Sigmoid colon (tissue), 6 donors: ENCODE measurements at regions not wholly inside any gene's neighbourhood (a gene's known extent, or its start where the extent isn't known, plus 50 kb on each side); places are given as distances from the start of the nearest gene placed in this dataset.

ENCODE experiments used
- DNase-seq: peaks from one replicate; pipeline ENCODE4 v3.0.0-alpha.2; 2019
- H3K27ac ChIP-seq, 4 donors: fragments of 200-600 bp; sonication (generic); one replicate each; pipeline ENCODE4 v1.5.1; 2016 to 2019; ENCODE audit warnings: mild to moderate bottlenecking in 1 of 4
- H3K27me3 ChIP-seq, 3 donors: fragments of 200-600 bp; sonication (generic); one replicate each; pipeline ENCODE4 v1.5.1; 2019; ENCODE audit warnings: mild to moderate bottlenecking in 1 of 3
- H3K36me3 ChIP-seq, 4 donors: fragments of 200-600 bp; sonication (generic); one replicate each; pipeline ENCODE4 v1.5.1; 2016 to 2019
- H3K4me1 ChIP-seq, 4 donors: fragments of 200-600 bp; sonication (generic); one replicate each; pipeline ENCODE4 v1.5.1; 2017 to 2019
- H3K4me3 ChIP-seq, 4 donors: fragments of 200-600 bp; sonication (generic); one replicate each; pipeline ENCODE4 v1.5.1; 2017 to 2019; ENCODE audit warnings: mild to moderate bottlenecking in 2 of 4, moderate library complexity in 1 of 4
- H3K9me3 ChIP-seq, 4 donors: fragments of 200-600 bp in 3 of 4; sonication (generic) in 3 of 4; one replicate each; pipeline versions ENCODE4 v1.5.1 to v1.6.1; 2013 to 2019
- EP300 ChIP-seq, 4 donors: sonication (generic); formaldehyde crosslinking; IDR thresholded peaks; one replicate each; pipeline ENCODE4 v1.6.1; 2017; ENCODE audit warnings: antibody characterized with exemption in 4 of 4
- POLR2A ChIP-seq, 2 donors: fragments of 450-650 bp; IDR thresholded peaks; one replicate each; pipeline ENCODE4 v1.6.1; 2016; ENCODE audit warnings: antibody characterized with exemption in 2 of 2, mild to moderate bottlenecking in 2 of 2, moderate library complexity in 2 of 2
- POLR2AphosphoS5 ChIP-seq, 4 donors: sonication (generic); formaldehyde crosslinking; IDR thresholded peaks; one replicate each; pipeline ENCODE4 v1.6.1; 2017; ENCODE audit warnings: antibody characterized with exemption in 4 of 4
- WGBS, 2 donors: extraction: QIAGEN DNeasy Blood & Tissue Kit; methylation state at CpG; one replicate each; pipeline ENCODE4 v1.1.7; 2013; 5-methylcytosine and 5-hydroxymethylcytosine counted together
- intact Hi-C: fragments of 100-400 bp; cut with DNase I; formaldehyde crosslinking; loops from one replicate; pipeline ENCODE4 v1.15.1; 2023
- TF ChIP-seq, protein P1 (sequence below), 4 experiments: fragments of 450-650 bp in 3 of 4; fragments of 200-600 bp in 1 of 4; IDR thresholded peaks; one replicate each; pipeline ENCODE4 v1.5.1; 2016 to 2019; ENCODE audit warnings: antibody characterized with exemption in 4 of 4, mild to moderate bottlenecking in 3 of 4, moderate library complexity in 2 of 4
- donor health status: healthy with polysubstance abuse.
- donor health status: healthy.

DNA sequence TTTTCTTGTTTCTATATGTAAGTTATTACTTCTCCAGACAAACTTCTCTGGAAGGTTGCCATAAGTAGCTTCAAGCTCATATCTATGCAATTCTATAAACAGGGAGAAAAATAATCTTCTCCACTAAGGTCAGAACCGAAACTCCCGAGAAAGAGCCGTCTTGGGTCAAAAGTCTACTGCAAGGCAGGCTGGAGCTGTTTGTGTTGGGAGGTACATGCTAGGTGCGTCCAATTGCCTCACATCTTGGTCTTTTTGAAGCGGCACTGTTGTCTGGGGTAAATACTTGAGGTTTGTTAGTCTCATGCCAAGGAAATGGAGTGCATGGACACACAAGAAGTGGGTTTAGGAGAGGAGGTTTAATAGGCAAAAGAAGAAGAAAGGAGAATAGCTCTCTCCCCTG is 674.7 kb upstream of the TMEM132C start:
- H3K27ac ChIP-seq: no peak overlapping the region
- H3K27me3 ChIP-seq: no peaks in the 10 kb centered on the region
- intact Hi-C loops: no loop called here
- 47 to 75% methylated on average over 5 of the region's 5 CpGs for WGBS, 2 donors
- no peaks in the 10 kb centered on the region for H3K9me3 ChIP-seq
- DNase-seq: no peak
- H3K4me3 ChIP-seq: no peak overlapping the region
- no peaks in the 10 kb centered on the region for H3K4me1 ChIP-seq
- TF ChIP-seq, protein P1, sequence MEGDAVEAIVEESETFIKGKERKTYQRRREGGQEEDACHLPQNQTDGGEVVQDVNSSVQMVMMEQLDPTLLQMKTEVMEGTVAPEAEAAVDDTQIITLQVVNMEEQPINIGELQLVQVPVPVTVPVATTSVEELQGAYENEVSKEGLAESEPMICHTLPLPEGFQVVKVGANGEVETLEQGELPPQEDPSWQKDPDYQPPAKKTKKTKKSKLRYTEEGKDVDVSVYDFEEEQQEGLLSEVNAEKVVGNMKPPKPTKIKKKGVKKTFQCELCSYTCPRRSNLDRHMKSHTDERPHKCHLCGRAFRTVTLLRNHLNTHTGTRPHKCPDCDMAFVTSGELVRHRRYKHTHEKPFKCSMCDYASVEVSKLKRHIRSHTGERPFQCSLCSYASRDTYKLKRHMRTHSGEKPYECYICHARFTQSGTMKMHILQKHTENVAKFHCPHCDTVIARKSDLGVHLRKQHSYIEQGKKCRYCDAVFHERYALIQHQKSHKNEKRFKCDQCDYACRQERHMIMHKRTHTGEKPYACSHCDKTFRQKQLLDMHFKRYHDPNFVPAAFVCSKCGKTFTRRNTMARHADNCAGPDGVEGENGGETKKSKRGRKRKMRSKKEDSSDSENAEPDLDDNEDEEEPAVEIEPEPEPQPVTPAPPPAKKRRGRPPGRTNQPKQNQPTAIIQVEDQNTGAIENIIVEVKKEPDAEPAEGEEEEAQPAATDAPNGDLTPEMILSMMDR (IDR thresholded peaks at IDR 0.05): no peak
- TF ChIP-seq POLR2A (IDR thresholded peaks at IDR 0.05) (no peak), POLR2AphosphoS5 (IDR thresholded peaks at IDR 0.05) (no peak), EP300 (IDR thresholded peaks at IDR 0.05) (no peak)
- H3K36me3 ChIP-seq: no peaks in the 10 kb centered on the region

DNA sequence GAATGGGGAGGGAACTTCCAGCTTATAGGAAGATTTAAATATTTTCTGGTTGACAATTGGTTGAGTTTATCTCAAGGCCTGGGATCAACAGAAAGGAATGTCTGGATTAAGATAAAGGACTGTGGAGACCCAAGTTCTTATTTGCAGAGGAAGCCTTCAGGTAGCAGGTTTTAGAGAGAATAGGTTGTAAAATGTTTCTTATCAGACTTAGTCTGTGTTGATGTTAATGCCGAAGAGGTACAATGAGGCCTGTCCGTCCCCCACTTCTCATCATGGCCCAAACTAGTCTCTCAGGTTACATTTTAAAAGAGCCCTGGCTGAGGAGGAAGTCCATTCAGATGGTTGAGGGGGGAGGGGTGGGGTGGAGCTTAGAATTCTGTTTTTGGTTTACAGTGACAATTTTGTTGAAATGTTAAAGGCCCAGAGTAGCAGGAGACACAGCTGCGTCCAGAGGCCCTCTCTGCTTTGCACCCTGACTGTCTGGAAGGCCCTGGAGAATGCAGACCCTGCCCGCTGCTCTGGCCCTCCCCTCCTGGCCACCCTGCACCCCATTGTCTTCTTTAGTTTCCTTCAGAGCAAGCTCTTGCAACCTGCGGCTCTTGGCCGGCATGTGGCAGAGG is 672.5 kb upstream of the TMEM132C start:
- TF ChIP-seq, protein P1 (IDR thresholded peaks at IDR 0.05): no peak
- TF ChIP-seq EP300 (IDR thresholded peaks at IDR 0.05): no peak
- TF ChIP-seq POLR2A (IDR thresholded peaks at IDR 0.05): no peak
- TF ChIP-seq POLR2AphosphoS5 (IDR thresholded peaks at IDR 0.05): no peak
- no peak overlapping the region for H3K4me3 ChIP-seq
- H3K27ac ChIP-seq: no peak overlapping the region
- 61 to 62% methylated on average over 6 of the region's 6 CpGs for WGBS, 2 donors
- no peak for DNase-seq
- no peaks in the 10 kb centered on the region for H3K27me3 ChIP-seq
- no peaks in the 10 kb centered on the region for H3K36me3 ChIP-seq
- intact Hi-C loops: no loop called here
- H3K4me1 ChIP-seq: no peaks in the 10 kb centered on the region
- H3K9me3 ChIP-seq: no peaks in the 10 kb centered on the region

DNA sequence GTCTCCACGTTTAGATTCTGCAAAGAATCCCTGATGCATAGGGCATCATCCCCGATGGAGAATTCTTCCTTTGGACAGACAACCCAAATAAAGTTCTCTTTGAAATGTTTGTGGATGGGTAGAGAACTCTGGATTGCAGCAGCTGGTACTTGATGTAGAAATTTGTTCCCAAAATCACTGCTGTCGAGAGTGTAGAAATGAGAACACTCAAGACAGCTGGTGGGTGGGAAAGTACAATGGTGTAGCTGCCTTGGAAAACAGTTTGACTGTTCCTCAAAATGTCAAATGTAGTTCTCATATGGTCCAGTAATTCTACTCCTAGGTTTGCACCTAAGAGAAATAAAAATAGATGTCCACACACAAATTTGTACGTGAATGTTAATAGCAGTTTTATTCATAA is 671.5 kb upstream of the TMEM132C start:
- no peaks in the 10 kb centered on the region for H3K36me3 ChIP-seq
- no peak overlapping the region for H3K4me3 ChIP-seq
- intact Hi-C loops: no loop called here
- no peaks in the 10 kb centered on the region for H3K4me1 ChIP-seq
- DNase-seq: no peak
- no peak overlapping the region for H3K27ac ChIP-seq
- 83 to 88% methylated on average over 4 of the region's 4 CpGs for WGBS, 2 donors
- no peaks in the 10 kb centered on the region for H3K27me3 ChIP-seq
- TF ChIP-seq, protein P1 (IDR thresholded peaks at IDR 0.05): no peak
- TF ChIP-seq POLR2A (IDR thresholded peaks at IDR 0.05) (no peak), EP300 (IDR thresholded peaks at IDR 0.05) (no peak), POLR2AphosphoS5 (IDR thresholded peaks at IDR 0.05) (no peak)
- no peaks in the 10 kb centered on the region for H3K9me3 ChIP-seq

DNA sequence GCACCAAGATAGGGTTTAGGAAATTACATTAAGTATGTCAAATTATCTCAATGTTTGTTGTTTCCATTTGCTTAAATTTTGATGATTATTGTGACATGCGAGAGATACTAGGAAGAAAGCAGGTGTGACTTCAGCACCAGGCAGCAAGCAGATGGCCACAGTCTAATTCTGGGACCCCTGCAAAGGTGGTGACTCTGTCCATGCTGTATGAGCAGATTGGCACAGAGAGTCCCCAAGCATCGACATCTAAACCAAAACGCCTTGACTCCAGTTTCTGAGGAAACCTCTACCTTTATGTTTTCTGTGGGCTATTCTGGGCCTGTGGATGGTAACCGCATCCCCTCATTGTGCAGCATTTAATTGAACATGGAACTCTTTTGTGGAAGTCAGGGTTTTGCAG is 670.1 kb upstream of the TMEM132C start:
- H3K4me1 ChIP-seq: no peaks in the 10 kb centered on the region
- no peaks in the 10 kb centered on the region for H3K36me3 ChIP-seq
- H3K9me3 ChIP-seq: no peaks in the 10 kb centered on the region
- no peaks in the 10 kb centered on the region for H3K27me3 ChIP-seq
- intact Hi-C loops: no loop called here
- no peak overlapping the region for H3K4me3 ChIP-seq
- no peak for DNase-seq
- 93 to 98% methylated on average over 4 of the region's 4 CpGs for WGBS, 2 donors
- TF ChIP-seq POLR2AphosphoS5 (IDR thresholded peaks at IDR 0.05) (no peak), POLR2A (IDR thresholded peaks at IDR 0.05) (no peak), EP300 (IDR thresholded peaks at IDR 0.05) (no peak)
- TF ChIP-seq, protein P1 (IDR thresholded peaks at IDR 0.05): no peak
- H3K27ac ChIP-seq: no peak overlapping the region

DNA sequence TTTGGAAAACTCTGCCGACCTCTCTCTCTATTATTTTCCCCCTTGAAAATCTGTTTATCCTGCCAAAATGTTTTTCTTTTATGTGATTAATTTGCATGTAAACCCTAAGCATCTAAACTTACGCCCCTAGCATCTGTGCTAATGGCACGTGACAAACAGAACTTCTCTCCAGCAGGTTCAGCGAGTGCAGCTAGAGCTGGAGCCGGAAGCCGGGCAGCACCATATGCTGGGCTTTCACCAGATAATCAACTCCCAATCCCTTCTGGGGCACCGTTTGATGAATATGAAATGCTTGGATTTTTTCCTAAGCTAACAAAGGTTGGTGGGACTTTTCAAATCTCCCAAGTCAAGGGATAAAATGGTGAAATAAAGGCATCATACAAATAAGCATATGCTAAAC is 667.5 kb upstream of the TMEM132C start:
- WGBS, 2 donors: 81 to 84% methylated on average over 7 of the region's 7 CpGs
- intact Hi-C loops: no loop called here

More for the DNA sequence above, 667.5 kb upstream of the TMEM132C start:
- H3K4me1 ChIP-seq: no peaks in the 10 kb centered on the region
- TF ChIP-seq POLR2AphosphoS5 (IDR thresholded peaks at IDR 0.05) (no peak), POLR2A (IDR thresholded peaks at IDR 0.05) (no peak), EP300 (IDR thresholded peaks at IDR 0.05) (no peak)
- TF ChIP-seq, protein P1 (IDR thresholded peaks at IDR 0.05): no peak
- DNase-seq: no peak
- no peak overlapping the region for H3K4me3 ChIP-seq
- H3K27me3 ChIP-seq: no peaks in the 10 kb centered on the region
- no peaks in the 10 kb centered on the region for H3K9me3 ChIP-seq
- no peak overlapping the region for H3K27ac ChIP-seq
- H3K36me3 ChIP-seq: no peaks in the 10 kb centered on the region
